Posterior cingulate gyrus (tissue), 11 donors: ENCODE measurements at regions not wholly inside any gene's neighbourhood (a gene's known extent, or its start where the extent isn't known, plus 50 kb on each side); places are given as distances from the start of the nearest gene placed in this dataset.
"Not testable (repeated sequence)": the region's sequence is repeated elsewhere in the genome, so short reads cannot be mapped to it uniquely, and the experiment has no call there.

ENCODE experiments used
- DNase-seq, 10 donors: peaks; one replicate each; pipeline versions ENCODE4 v3.0.0 to v3.0.0-alpha.2; 2020 to 2021; ENCODE audit warnings: mixed read lengths in 3 of 10
- intact Hi-C: fragments of 100-400 bp; cut with DNase I; formaldehyde crosslinking; loops from one replicate; pipeline ENCODE4 v1.15.1; 2023

GRCh38 chr5:160479220-160479619, 57.6 kb downstream of the PTTG1 start:
- no peak for DNase-seq
- intact Hi-C loops = no loop called here

- intact Hi-C loops = no loop called here
- DNase-seq = peak in 7 of 10 donors; percentile 21 to 89 (median 47)
Observed at GRCh38 chr5:160479926-160480325, 58.3 kb downstream of the PTTG1 start.

GRCh38 chr5:160480652-160481051, 59.0 kb downstream of the PTTG1 start:
- intact Hi-C loops = no loop called here
- DNase-seq = no peak

- DNase-seq = no peak
- intact Hi-C loops = no loop called here
Observed at GRCh38 chr5:160484678-160485077, 63.0 kb downstream of the PTTG1 start.

- intact Hi-C loops = no loop called here
- no peak for DNase-seq
Observed at GRCh38 chr5:160485364-160485969, 63.8 kb downstream of the PTTG1 start.

- intact Hi-C loops = no loop called here
- DNase-seq = no peak
Observed at GRCh38 chr5:160486573-160486972, 64.9 kb downstream of the PTTG1 start.

GRCh38 chr5:160488394-160489325, 67.0 kb downstream of the PTTG1 start:
- intact Hi-C loops = no loop called here
- DNase-seq = no peak

- intact Hi-C loops = no loop called here
- DNase-seq = no peak
Observed at GRCh38 chr5:160491438-160491837, 69.8 kb downstream of the PTTG1 start.

- intact Hi-C loops = no loop called here
- no peak for DNase-seq
Observed at GRCh38 chr5:160492565-160492964, 70.9 kb downstream of the PTTG1 start.

- intact Hi-C loops = no loop called here
- DNase-seq = no peak
Observed at GRCh38 chr5:160493806-160494338, 72.2 kb downstream of the PTTG1 start.

- intact Hi-C loops = no loop called here
- no peak for DNase-seq
Observed at GRCh38 chr5:160494451-160494850, 72.8 kb downstream of the PTTG1 start.

GRCh38 chr5:160496334-160496733, 74.7 kb downstream of the PTTG1 start:
- intact Hi-C loops = no loop called here
- no peak for DNase-seq

- intact Hi-C loops = no loop called here
- DNase-seq = no peak
Observed at GRCh38 chr5:160496784-160497183, 75.1 kb downstream of the PTTG1 start.

- DNase-seq = no peak
Observed at GRCh38 chr5:160497878-160498277, 76.2 kb downstream of the PTTG1 start.

GRCh38 chr5:160498441-160499043, 76.9 kb downstream of the PTTG1 start:
- intact Hi-C loops, DNase-seq: not testable (repeated sequence)

More at GRCh38 chr5:160497878-160498277, 76.2 kb downstream of the PTTG1 start:
- intact Hi-C loops = no loop called here

GRCh38 chr5:160500786-160501779, 79.4 kb downstream of the PTTG1 start:
- no peak for DNase-seq
- intact Hi-C loops = loop anchor here (10.0 kb wide), 1 partner anchor 1044 kb away; the partner anchor contains the start of gene GABRB2

- no peak for DNase-seq
- intact Hi-C loops = loop anchor here (10.0 kb wide), 1 partner anchor 1040 kb away; the partner anchor contains the start of gene GABRB2
Observed at GRCh38 chr5:160504906-160505305, 83.3 kb downstream of the PTTG1 start.

GRCh38 chr5:160506006-160507004, 84.7 kb downstream of the PTTG1 start:
- intact Hi-C loops = loop anchor here (10.0 kb wide), 1 partner anchor 1038 kb away; the partner anchor contains the start of gene GABRB2
- DNase-seq = peak in 9 of 10 donors; percentile 37 to 96 (median 74)
